GM12878 (cell line): ENCODE measurements at regions not wholly inside any gene's neighbourhood (a gene's known extent, or its start where the extent isn't known, plus 50 kb on each side); places are given as distances from the start of the nearest gene placed in this dataset.

Source experiments
- ATAC-seq: fragments of 200-7000 bp; cut with Tn5 transposase; 3 replicates; pipeline ENCODE4 v1.9.1; 2020; ENCODE audit warnings: mild to moderate bottlenecking, moderate library complexity
- BruUV-seq: library from RNA; stranded (reverse); fragments of 400-500 nt; replicated peaks from 2 replicates; lab custom pipeline; 2021; lab: Mats Ljungman, UMichigan
- CTCF ChIA-PET: fragments of 300-600 bp; sonication (Branson Sonifier 250); formaldehyde crosslinking; extraction: SDS; loops from one replicate; lab custom pipeline; 2021; ENCODE audit warnings: inconsistent platforms; lab: Yijun Ruan, JAX
- POLR2A ChIA-PET: fragments of 350-600 bp; formaldehyde crosslinking; extraction: SDS; loops from one replicate; lab custom pipeline; 2021; ENCODE audit warnings: inconsistent platforms; lab: Charles Lee
- RAD21 ChIA-PET: fragments of 300-600 bp; sonication (Branson Sonifier 250); formaldehyde crosslinking; loops from one replicate; lab custom pipeline; 2023; ENCODE audit warnings: antibody characterized with exemption; ENCODE audit not compliant: unreplicated experiment; lab: Charles Lee
- SMC1A ChIA-PET: fragments of 300-600 bp; sonication (Branson Sonifier 250); formaldehyde crosslinking; loops from one replicate; lab custom pipeline; 2023; ENCODE audit not compliant: unreplicated experiment, uncharacterized antibody; lab: Charles Lee
- DNase-seq: peaks from one replicate; pipeline ENCODE4 v3.0.0-alpha.2; 2011; ENCODE audit warnings: low read depth, low spot score
- FAIRE-seq: peaks from 3 replicates; lab custom pipeline; 2011; peaks lifted over from hg19 to GRCh38; lab: Jason Lieb, UNC
- H2AFZ ChIP-seq: 2 replicates; pipeline ENCODE4 v1.6.0; 2011; ENCODE audit warnings: low read depth, low read length, control low read depth; ENCODE audit not compliant: control insufficient read depth
- H3K27ac ChIP-seq: 2 replicates; pipeline ENCODE4 v1.5.1; 2011; ENCODE audit warnings: control low read depth; ENCODE audit not compliant: control insufficient read depth, insufficient read depth
- H3K27me3 ChIP-seq, 2 experiments: replicated peaks in 1 of 2; 2 replicates each; pipeline versions ENCODE4 v1.6.0 to v1.6.1; 2011; ENCODE audit warnings: low read length in 1 of 2; ENCODE audit not compliant: control insufficient read depth in 2 of 2, insufficient read depth in 2 of 2
- H3K36me3 ChIP-seq, 2 experiments: 2 replicates each; pipeline ENCODE4 v1.5.1; 2011; ENCODE audit warnings: low read length in 1 of 2; ENCODE audit not compliant: control insufficient read depth in 2 of 2, insufficient read depth in 2 of 2
- H3K4me1 ChIP-seq: 2 replicates; pipeline ENCODE4 v1.6.1; 2011; ENCODE audit warnings: mild to moderate bottlenecking, low read length, moderate library complexity, mixed read lengths; ENCODE audit not compliant: control insufficient read depth, insufficient read depth
- H3K4me2 ChIP-seq: 2 replicates; pipeline ENCODE4 v1.6.0; 2011; ENCODE audit warnings: control low read depth; ENCODE audit not compliant: control insufficient read depth, insufficient read depth
- H3K4me3 ChIP-seq: fragments of 200-600 bp; sonication (generic); 2 replicates; pipeline ENCODE4 v1.5.1; 2016
- H3K79me2 ChIP-seq: 2 replicates; pipeline ENCODE4 v1.6.0; 2011; ENCODE audit warnings: low read length; ENCODE audit not compliant: control insufficient read depth, insufficient read depth
- H3K9ac ChIP-seq: 2 replicates; pipeline ENCODE4 v1.8.0; 2011; ENCODE audit warnings: low read length, control low read depth, mixed read lengths; ENCODE audit not compliant: control insufficient read depth, insufficient read depth
- H3K9me3 ChIP-seq: replicated peaks from 3 replicates; pipeline ENCODE4 v1.5.1; 2011; ENCODE audit warnings: mild to moderate bottlenecking, low read length; ENCODE audit not compliant: control insufficient read depth, insufficient read depth
- H4K20me1 ChIP-seq: 2 replicates; pipeline ENCODE4 v1.6.0; 2011; ENCODE audit not compliant: control insufficient read depth, insufficient read depth
- GABPA ChIP-seq: IDR thresholded peaks from 2 replicates; pipeline ENCODE4 v1.6.1; 2014; ENCODE audit warnings: antibody characterized with exemption, low read depth, mild to moderate bottlenecking, inconsistent platforms
- IRF4 ChIP-seq: IDR thresholded peaks from 2 replicates; pipeline ENCODE4 v1.6.1; 2011; ENCODE audit warnings: low read depth, low read length
- JUND ChIP-seq: IDR thresholded peaks from 2 replicates; pipeline ENCODE4 v1.6.1; 2012; ENCODE audit warnings: low read depth, mild to moderate bottlenecking, low read length, improper control_type of control experiment, moderate library complexity
- LARP7 ChIP-seq: fragments of 450-650 bp; IDR thresholded peaks from 2 replicates; pipeline ENCODE4 v1.6.1; 2017; ENCODE audit warnings: mild to moderate bottlenecking
- POLR2A ChIP-seq: IDR thresholded peaks from 2 replicates; pipeline ENCODE4 v1.6.1; 2011; ENCODE audit warnings: low read depth, mild to moderate bottlenecking, low read length
- RAD21 ChIP-seq: IDR thresholded peaks from 2 replicates; pipeline ENCODE4 v1.6.1; 2011; ENCODE audit warnings: mild to moderate bottlenecking, low read depth, low read length, moderate library complexity; ENCODE audit not compliant: insufficient read depth
- SMARCA5 ChIP-seq: fragments of 450-650 bp; IDR thresholded peaks from 2 replicates; pipeline ENCODE4 v1.6.1; 2017; ENCODE audit warnings: mild to moderate bottlenecking
- ZNF622 ChIP-seq: fragments of 450-650 bp; IDR thresholded peaks from 2 replicates; pipeline ENCODE4 v1.6.1; 2017; ENCODE audit warnings: mild to moderate bottlenecking, inconsistent platforms
- WGBS: methylation state at CpG from one replicate; pipeline ENCODE4 v1.1.6; 2016; ENCODE audit warnings: low lambda C conversion rate; ENCODE audit not compliant: insufficient replicate concordance, insufficient coverage; ENCODE audit errors: missing lambda C conversion rate; 5-methylcytosine and 5-hydroxymethylcytosine counted together
- in situ Hi-C: fragments of 300-500 bp; cut with MboI; formaldehyde crosslinking; loops from 9 replicates; pipeline ENCODE4 v1.14.3; 2018; ENCODE audit warnings: mixed read lengths
- intact Hi-C: fragments of 100-400 bp; cut with micrococcal nuclease; formaldehyde crosslinking; loops from one replicate; pipeline ENCODE4 v1.14.2; 2022; ENCODE audit not compliant: unreplicated experiment

- POLR2A ChIA-PET, result no interaction called here
- RAD21 ChIA-PET, result no interaction called here
- no peak for DNase-seq
- in situ Hi-C loops (no loop called here), intact Hi-C loops (no loop called here)
- Histone ChIP-seq H3K27ac (no peak overlapping the region), H3K9me3 (no peaks in the 10 kb centered on the region), H3K4me1 (no peaks in the 10 kb centered on the region), H3K4me2 (no peak overlapping the region), H3K9ac (no peak overlapping the region), H3K79me2 (no peaks in the 10 kb centered on the region), H3K27me3 (no peaks in the 10 kb centered on the region; a peak in 1 of 4 replicates), H3K36me3 (no peaks in the 10 kb centered on the region), H3K4me3 (no peak overlapping the region), H2AFZ (no peak overlapping the region), H4K20me1 (no peaks in the 10 kb centered on the region)
- SMC1A ChIA-PET, result no interaction called here
- TF ChIP-seq LARP7, result no peak
- no peak for FAIRE-seq
- no peak for ATAC-seq
- CTCF ChIA-PET, result no interaction called here
- 26% methylated on average over 5 of the region's 5 CpGs for WGBS
- no TSS peak for BruUV-seq
Measured at GRCh38 chr18:24582771-24583170, 122.3 kb downstream of the HRH4 start.

GRCh38 chr18:24584205-24584604, 123.8 kb downstream of the HRH4 start:
- Histone ChIP-seq H3K79me2 (no peaks in the 10 kb centered on the region), H3K27ac (no peak overlapping the region), H3K36me3 (no peaks in the 10 kb centered on the region), H3K27me3 (no peaks in the 10 kb centered on the region; a peak in 1 of 4 replicates), H2AFZ (no peak overlapping the region), H3K9ac (no peak overlapping the region), H3K9me3 (no peaks in the 10 kb centered on the region), H3K4me2 (no peak overlapping the region), H4K20me1 (no peaks in the 10 kb centered on the region), H3K4me3 (no peak overlapping the region), H3K4me1 (no peaks in the 10 kb centered on the region)
- ChIA-PET SMC1A (no interaction called here), CTCF (no interaction called here), RAD21 (no interaction called here), POLR2A (no interaction called here)
- DNase-seq, result no peak
- WGBS, result 41% methylated on average over 8 of the region's 8 CpGs
- no peak for ATAC-seq
- no peak for TF ChIP-seq ZNF622
- TF ChIP-seq IRF4, result no peak
- TF ChIP-seq SMARCA5, result no peak
- TF ChIP-seq JUND, result no peak
- no peak for TF ChIP-seq RAD21
- TF ChIP-seq GABPA, result no peak
- no peak for TF ChIP-seq POLR2A
- no peak for FAIRE-seq
- in situ Hi-C loops (no loop called here), intact Hi-C loops (no loop called here)
- no TSS peak for BruUV-seq
